RKO (cell line): ENCODE measurements at regions not wholly inside any gene's neighbourhood (a gene's known extent, or its start where the extent isn't known, plus 50 kb on each side); places are given as distances from the start of the nearest gene placed in this dataset.
A peak's percentile ranks its signal among the peaks of the same experiment; 100 is the strongest.
"Not testable (repeated sequence)": the region's sequence is repeated elsewhere in the genome, so short reads cannot be mapped to it uniquely, and the experiment has no call there.

Source experiments
- DNase-seq: peaks from one replicate; pipeline ENCODE4 v3.0.0-alpha.2; 2016; ENCODE audit warnings: low spot score

DNA sequence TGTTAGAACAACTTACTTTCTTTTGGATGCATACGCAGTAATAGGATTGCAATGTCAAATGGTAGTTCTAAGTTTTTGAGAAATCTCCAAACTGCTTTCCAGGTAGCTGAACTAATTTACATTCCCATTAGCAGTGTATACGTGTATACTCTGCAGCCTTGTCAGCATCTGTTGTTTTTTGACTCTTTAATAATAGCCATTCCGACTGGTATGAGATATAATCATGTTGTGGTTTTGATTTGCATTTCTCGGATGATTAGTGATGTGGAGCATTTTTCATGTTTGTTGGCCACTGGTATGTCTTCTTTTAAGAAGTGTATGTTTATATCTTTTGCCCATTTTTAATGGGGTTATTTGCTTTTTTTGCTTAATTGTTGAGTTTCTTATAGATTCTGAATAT, 76.9 kb upstream of the HNRNPA1L2 start:
- DNase-seq = not testable (repeated sequence)

DNA sequence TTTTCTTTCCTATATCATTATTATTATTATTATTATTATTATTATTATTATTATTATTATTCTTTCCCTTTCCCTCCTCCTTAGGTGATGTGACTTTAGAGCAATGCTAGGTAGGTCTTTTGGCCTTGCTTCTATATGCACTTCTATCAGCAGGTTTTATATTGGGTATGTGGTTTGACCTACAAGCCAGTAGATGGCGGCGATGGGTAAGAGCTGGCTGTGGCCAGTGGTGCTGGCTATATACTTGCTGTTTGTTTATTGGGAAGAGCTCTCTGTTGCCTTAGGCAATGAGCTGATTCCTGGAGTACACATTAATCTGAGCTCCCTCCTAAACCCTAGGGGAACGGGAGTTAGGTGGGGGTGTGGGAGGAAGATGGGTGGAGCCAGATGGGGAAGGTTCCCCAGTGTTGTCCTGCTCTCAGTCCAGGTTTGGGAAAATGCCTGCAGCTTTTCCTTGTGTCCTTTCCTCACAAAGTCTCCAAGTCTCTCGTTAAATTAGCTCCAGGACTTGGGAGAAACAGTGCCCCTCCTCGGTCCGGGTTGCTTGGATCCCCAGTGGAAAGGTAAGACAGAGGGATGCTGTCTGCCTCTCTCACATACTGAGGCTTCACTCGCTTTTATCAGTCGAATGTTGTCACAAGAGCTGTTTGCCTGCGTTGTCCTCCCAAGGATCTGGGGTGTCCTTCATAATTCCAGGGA, 72.2 kb upstream of the HNRNPA1L2 start:
- peak; percentile 68 for DNase-seq

DNA sequence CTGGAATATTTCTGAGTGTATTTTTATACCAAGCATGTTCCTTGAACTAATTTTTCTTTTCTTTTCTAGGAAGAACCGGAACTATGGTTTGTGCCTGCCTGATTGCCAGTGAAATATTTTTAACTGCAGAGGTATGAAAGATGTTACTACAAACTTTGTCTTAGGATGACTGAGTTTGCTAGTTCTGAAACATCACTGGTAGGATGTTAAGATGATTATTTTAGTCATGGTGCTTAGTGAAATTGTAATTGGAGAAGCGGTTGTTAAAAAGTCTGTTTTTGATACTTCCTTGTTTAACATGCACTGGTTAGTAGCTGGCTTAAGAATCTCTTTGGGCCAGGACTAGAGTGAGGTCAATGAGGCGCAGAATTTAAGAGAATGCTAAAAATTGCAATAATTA, 71.1 kb upstream of the HNRNPA1L2 start:
- not testable (repeated sequence) for DNase-seq

DNA sequence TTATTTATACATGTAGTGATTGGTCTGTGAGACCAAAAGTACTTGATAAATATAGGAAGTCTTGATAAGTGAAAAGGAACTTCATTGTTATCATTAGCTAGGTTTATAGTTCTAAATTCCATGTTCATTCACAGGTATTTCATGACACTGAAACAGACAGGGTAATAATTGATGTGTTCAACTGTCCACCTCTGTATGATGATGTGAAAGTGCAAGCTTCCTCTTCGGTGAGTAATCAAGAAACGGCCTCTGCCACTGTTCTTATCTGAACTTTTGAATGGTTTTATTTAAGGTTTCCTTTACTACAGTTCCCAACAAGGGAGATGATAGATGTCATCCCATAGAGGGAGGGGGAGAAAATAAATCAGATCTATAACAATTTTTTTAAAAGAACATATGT, 59.3 kb upstream of the HNRNPA1L2 start:
- not testable (repeated sequence) for DNase-seq
